Stimulated activated CD4-positive, alpha-beta T cell treated with anti-CD3 and anti-CD28 coated beads, TNF-alpha, amount 100 ng/mL, for 48 hours (primary cell): ENCODE measurements at regions not wholly inside any gene's neighbourhood (a gene's known extent, or its start where the extent isn't known, plus 50 kb on each side); places are given as distances from the start of the nearest gene placed in this dataset.

ENCODE experiments used
- DNase-seq, 3 donors: peaks; one replicate each; pipeline ENCODE4 v3.0.0-alpha.2; 2020; ENCODE audit warnings: low read depth in 3 of 3

DNA sequence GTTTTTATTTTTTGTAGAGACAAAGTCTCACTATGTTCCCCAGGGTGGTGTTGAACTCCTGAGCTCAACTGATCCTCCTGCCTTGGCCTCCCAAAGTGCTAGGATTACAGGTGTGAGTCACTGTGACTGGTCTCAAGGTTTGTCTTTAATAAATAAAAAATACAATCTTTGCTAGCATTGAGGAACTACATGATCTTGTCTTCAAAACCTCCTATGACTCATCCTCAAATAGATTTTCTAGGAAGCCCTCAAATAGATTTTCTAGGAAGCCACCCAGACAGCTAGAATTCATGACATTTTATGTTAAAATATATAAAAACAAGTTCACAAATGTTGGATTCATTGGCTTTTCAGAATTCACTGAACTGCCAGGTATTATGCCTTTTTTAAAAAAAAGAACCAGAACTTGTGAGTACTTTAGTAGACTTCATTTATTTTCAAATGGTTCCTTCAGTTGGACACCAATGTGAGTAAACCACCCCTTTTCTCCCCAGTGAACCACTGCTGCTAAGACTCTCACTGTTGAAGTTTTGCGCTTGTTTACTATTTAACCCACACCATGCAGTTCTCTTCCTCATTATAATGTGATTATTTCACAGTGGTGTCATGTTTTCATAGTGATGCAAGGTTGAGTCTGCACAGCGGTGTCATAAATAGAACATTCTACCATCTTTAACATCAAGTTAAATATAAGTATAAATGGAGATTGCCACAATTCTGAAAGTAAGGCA, 303.9 kb downstream of the CASP12 start:
- DNase-seq, result no peak

DNA sequence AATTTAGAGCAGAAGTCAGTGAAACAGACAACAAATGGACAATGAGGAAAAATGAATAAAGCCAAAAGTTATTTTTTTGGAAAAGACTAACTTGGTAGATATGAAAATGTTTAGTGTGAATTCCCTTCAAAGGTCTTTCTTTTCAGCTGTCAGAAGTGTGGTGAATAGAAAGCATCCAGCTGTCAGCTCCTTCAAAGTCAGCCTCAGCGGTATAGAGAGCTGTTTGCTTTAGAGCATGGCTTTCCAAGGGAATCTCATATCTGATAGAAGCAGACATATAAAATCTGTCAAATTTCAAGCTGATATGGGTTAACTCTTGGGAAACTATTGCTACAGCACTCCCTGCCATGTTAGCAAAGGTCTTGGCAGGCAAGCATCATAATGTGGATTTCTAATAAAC, 309.3 kb downstream of the CASP12 start:
- no peak for DNase-seq

DNA sequence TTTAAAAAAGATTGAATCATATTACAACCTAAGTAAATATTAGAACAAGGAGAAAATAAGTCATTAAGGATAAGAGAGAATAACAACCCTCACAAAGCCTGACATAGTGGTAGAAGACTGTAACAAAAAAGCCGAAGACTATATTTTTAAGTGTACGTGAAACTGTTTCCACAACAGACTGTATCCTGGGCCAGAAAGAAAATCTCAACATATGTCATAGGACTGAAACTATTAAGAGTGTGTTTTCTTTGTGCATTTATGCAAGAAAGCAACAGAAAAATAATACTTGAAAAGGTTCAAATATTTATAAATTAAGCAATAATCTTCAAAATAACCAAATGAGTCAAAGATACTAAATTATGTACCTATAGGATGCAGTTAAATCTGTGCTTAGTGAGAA, 309.8 kb downstream of the CASP12 start:
- no peak for DNase-seq

DNA sequence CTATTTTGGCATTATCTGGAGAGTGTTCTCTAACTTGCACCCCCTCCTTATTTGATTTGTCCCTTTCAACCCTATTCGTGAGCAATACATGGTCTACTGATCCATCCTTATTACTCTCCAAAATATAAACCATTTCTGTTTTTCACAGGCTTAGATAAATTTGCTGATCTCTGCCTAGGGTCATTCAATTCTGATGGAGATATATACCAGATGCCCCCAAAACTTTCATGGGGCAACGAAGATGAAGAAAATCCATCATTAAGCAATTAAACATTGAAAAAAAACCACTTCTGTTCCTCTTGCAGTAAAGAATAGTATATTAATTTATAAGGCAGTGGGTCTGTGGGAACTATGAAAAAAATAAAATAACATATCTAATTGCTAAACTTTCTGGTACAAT, 313.4 kb downstream of the CASP12 start:
- no peak for DNase-seq

DNA sequence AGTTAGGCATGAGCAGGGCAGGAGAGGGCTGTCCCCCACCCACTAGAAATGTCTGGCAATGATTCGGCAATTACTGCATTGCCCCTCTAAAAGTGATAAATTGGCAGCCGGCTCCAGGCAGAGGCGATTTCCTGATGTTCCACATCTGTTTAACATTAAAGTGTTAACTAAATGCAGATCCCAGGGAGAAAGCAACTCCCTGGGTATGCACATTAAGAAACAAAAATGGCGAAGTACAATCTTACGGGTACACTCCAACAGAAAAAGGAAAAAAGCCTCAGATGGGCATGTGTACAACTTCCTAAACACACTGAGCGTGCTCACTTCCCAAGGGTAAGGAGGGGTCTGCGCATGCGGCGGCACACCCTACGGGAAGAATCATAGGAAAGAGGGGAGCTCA, 314.4 kb downstream of the CASP12 start:
- no peak for DNase-seq

DNA sequence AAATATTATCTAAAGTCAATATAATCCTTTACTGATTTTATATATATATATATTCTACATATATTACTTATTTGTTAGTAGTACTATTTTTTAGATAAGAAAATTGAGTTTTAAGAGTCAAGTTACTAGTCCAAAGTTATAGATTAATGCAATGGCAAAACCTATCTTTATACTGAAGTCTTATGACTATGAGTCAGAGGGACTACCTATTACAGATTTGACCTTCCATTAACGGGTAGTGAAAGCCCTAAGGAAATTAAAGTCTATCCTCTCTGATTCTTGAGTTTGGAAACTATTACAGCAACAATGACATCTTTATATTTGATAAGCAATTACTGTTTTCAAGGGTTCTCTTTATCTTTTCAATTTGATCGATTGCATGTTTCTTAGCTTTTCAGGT, 315.8 kb downstream of the CASP12 start:
- DNase-seq, result no peak

DNA sequence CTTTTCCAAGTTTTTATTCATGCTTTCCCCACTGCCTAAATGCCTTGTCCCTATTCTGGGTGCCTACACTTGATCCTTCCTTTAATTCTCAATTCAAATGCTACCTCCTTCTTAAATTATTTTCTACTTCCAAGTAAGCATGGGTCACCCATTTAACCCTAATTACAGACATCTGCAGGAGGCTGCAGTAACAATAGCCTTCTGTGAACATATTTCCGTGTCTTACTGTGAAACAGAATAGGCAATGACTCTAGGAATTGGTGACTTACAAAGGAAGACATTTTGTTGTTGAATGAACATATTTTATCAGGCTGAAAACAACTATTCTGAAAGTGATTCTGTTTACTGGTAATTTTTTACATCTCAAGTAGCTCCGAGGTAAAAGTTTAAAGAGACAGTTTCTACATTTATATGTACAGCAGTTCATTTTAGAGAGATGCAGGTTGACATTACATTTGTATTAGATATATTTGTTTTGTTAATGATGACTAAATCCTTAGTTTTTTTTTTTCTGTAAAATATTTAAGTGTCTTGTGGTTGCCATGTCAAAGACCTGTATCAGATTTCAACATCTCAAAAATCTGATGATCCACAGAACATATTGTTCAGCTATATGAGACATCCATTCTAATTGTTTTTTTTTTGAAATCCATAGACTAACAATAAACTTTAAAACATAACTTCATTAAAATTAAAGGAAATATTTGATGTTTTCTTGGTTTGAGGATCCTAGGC, 316.8 kb downstream of the CASP12 start:
- DNase-seq, result no peak

DNA sequence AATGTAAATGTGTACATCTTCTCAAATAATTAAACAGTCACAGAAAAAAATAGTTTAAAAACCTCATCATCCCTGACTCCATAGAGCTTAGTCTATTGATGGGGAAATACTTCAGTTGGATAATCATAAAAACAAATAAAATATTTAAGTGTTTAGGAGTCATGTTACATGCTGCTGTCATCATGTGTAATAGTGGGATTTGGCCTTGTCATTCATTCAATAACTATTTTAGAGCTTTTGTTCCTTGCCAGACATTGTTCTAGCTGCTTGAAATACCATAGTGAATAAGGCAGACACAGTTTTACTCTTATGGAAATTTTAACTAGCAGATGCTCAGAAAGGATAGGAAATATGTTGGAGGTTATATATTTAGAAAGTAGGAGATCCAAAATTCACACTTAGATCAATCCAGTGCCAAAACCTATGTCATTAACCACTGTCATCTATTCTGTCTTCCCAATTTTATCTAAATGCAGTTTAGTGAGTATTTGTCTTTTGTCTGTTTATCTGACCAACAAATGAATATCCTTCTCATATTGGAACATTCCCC, 324.7 kb downstream of the CASP12 start:
- no peak for DNase-seq

DNA sequence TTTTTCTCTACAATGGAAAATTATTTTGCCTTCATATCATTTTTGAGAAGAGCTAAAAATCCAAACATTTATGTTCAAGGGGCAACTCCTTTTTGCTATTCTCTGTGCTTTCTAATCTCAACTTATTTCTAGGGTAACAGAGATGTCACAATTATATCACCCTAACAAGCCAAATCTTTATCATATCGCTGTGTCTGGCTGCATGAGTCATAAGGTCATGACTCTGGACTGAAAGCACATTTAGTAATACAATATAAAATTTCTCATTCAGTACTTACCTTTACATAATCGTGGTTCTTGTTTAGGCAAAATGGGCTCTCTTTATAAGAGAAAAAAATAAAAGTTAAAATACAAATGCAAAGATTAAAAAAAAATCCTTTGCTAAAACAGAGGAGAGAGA, 326.0 kb downstream of the CASP12 start:
- DNase-seq, result no peak

DNA sequence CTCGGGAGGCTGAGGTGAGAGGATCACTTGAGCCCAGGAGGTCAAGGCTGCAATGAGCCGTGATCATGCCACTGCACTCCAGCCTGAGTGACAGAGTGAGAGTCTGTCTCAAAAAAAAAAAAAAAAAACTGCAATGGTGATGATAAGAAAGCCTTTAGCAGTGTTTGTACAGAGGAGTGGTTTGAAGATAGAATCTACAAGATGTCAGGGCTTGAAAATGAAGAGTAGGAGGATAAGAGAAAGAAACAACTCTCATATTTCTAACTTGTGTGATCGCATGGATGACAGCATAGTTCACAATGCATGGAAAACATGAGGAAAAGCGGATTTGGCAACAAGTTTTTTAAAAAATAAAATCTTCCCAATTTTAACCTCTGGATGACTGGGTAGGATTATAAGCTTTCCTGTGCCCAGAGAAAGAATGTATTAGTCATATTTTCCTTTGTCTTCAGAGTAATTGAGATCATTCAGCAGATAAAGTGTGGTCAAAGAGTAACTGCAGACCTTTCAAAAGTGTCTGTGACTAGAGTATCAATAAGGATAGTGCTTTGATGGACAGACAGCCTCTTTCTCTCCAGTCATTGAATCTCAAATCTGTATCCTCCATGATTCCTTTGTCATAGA, 328.1 kb downstream of the CASP12 start:
- DNase-seq, result no peak

DNA sequence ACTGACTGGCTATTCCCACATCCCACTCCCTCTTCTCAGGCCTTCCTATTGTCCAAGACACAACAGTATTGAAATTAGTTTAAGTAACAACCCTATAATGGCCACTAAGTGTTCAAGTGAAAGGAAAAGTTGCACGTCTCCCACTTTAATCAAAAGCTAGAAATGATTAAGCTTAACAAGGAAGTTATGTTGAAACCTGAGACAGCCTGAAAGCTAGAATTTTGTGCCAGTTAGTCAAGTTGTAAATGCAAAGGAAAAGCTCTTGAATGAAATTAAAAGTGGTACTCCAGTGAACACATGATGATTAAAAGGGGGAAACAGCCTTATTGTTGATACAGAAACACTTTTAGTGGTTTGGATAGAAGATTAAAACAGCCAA, 332.7 kb downstream of the CASP12 start:
- no peak for DNase-seq

DNA sequence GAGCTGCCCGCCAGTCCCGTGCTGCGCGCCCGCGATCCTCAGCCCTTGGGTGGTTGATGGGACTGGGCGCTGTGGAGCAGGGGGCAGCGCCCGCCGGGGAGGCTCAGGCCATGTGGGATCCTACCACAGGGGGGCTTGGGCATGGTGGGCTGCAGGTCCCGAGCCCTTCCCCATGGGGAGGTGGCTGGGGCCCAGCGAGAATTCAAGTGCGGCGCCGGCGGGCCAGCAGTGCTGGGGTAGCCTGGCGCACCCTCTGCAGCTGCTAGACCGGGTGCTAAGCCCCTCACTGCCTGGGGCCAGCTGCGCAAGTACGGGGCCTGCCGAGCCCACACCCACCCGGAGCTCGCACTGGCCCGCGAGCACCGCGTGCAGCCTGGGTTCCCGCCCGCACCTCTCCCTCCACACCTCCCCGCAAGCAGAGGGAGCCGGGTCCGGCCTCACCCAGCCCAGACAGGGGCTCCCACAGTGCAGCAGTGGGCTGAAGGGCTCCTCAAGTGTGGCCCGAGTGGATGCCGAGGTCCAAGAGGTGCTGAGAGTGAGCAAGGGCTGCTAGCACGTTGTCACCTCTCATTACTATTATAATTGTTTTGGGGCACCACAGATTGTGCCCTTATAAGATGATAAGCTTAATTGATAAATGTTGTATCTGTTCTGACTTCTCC, 333.2 kb downstream of the CASP12 start:
- no peak for DNase-seq

DNA sequence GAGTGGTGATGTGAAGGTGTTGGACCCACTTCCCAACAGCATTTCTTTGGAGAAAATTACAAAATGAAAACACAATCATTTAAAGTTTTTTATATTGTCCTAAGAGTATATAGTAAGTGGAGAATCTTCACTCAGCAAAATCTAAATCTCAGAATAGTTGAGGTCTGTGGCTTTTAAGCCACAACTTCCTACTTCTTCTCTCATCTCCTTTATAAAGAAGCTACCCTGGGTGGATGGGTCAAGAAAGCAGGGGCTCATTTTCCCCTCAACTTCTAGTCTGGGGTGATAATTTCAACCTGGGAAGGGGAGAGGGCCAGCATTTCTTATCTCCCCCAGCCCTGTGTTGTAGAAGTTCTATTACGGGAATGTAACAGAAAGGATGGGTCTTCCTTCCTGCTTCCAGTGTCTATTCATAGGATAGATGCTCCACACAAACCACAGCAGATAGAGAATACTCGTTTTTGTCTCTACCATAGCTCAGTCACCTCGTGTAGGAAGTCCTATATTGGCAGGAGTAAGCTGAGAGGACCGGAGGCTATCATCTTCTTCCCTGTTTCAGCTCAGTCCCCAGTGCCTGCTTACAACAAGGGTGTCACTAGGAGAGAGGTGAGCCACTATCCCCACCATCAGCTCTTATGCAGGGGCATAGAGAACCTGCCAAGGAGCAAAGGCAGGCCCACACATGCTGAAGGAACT, 341.5 kb downstream of the CASP12 start:
- DNase-seq, result no peak

DNA sequence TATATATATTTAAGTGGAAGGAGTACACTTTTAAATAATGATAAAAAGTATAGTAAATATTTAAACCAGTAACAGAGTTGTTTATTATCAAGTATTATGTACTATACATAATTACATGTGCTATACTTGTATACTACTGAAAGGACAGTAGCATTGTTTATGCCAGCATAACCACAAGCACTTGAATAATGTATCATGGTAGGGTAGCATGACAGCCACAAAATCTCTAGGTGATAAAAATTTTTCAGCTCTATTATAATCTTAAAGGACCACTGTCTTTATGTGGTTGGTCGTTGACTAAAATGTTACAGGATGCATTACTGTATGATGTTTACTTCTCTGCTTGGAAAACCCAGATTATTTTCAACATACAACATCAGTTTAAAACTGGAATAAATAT, 349.2 kb downstream of the CASP12 start:
- DNase-seq, result no peak

DNA sequence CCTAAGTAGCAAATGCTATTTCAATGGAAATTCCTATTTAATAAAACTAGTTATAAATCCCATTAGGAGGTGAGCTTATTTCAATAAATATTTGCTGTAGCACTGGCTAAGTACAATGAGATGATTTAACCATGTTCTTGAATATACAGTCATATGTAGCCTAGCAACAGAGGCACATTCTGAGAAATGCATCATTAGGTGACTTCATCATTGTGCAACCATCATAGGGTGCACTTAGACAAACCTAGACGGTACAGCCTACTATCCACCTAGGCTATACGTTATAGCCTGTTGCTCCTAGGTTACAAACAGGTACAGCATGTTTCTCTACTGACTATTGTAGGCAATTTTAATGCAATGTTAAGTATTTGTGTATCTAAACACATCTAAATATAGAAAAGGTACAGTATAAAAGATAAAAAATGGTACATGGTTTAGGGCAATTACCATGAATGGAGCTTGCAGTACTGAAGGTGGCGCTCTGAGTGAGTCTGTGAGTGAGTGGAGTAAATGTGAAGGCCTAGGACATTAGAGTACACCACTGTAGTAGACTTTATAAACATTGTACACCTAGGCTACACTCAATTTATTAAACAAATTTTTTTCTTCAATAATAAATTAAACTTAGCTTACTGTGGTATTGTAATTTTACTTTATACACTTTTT, 350.1 kb downstream of the CASP12 start:
- DNase-seq, result no peak

DNA sequence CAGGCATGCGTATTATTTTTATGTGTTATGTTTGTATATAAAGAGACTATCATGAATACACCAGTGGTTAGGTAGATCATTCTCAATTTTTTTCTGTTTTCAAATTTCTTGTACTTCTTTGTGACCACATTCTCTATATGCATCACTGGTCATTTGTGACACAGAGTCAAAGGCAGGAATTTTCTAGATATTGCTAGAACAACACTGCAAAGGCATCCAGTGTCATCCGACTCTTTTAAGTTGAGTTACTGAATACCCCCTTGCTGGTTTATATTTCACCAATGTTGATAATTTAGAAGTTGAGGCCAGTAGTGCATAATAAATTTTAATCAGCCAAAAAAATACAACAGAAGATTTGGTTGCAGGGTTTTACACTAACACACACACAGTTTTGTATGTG, 351.8 kb downstream of the CASP12 start:
- DNase-seq, result no peak

DNA sequence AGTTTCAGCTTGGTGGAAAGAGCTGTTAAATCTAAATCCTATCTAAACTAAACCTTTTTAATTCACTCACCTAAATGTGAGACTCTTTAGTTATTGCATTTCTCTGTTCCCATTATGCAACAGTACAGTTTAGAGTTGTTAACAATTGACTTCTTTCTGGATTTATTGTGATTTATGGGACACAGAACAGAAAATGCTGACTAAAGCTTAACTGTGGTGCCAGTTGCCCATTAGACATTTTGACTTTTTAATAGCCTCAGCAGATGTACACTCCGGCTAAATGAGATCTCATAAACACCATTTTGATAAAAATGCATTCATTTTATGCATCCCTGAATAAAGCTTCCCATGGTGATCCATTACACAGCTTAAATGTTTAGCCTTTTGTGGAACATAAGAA, 356.6 kb downstream of the CASP12 start:
- DNase-seq, result no peak

DNA sequence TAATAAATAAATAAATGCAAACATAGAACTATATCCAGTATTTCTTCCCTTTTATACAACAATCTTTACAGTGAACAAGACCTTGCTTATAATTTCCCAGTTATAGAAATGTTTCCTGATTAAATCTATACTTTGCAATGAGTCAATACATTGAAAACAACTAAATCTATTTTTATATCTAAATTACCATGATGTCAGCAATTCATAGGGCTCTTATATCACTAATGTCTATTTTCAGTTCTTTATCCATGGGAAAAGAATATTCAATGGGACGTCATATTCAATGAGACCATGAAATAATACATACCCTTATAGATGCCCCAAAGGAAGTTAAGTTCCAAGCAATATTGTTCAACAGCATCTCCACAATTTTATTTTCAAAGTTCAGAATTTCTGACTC, 359.9 kb downstream of the CASP12 start:
- no peak for DNase-seq

DNA sequence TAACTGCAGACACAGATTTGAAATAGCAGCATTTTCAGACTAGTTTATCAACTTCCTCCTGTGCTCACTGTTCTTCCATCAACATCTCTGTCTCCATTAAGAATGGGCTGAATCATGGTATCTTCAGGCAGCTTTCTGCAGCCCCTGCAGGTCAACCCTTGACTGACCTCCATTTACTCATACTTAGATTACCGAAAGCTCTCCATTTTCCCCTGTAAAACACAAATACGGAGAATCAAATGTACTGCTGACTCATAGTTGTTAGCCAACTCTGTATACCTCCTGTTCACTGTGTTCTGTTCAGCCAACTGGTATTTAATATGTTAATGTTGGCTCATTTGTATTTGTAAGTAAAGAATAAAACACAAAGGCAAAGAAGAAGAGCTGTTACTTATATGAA, 364.0 kb downstream of the CASP12 start:
- DNase-seq, result no peak

DNA sequence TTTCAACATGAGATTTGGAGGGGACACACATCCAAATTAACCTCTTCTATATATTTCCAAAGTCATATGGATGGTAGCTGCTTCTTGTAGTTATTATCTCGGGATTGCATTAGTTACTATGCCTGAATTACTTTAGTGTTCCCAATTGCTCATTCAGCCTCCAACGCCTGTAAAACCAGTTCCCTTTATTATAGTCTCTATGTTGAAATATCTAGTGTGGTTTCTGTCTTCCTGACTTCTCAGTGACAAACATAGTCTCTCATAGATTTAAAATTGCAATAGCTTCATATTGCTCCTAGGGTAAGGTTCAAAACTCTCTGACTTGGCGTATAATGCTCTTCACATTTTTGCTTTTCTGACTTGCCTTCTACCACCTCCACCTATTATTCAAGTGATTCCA, 366.4 kb downstream of the CASP12 start:
- DNase-seq, result no peak

DNA sequence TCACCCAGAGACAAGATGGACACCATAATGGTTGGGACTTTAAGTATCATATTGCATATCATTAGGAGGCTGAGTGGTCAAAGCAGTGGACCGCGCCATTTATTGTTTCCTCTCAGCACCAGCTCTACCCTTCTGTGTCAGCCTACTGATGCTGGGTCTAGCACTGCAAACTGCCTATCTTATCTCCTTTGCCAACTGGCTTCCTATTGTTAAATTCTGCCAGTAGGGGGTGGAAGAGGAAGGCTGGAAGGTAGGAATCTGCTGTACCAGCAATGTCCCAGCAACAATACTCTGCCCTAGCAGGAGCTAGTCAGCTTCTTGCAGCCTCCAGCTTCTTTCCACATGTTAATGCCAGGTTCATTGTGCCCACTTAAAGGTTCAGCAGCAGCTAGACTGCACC, 367.1 kb upstream of the PDGFD start:
- peak in 1 of 3 donors; percentile 1 for DNase-seq
